HFFc6 (cell line): ENCODE measurements at regions not wholly inside any gene's neighbourhood (a gene's known extent, or its start where the extent isn't known, plus 50 kb on each side); places are given as distances from the start of the nearest gene placed in this dataset.

Experiments used
- DNase-seq: peaks from one replicate; pipeline ENCODE4 v3.0.0-alpha.2; 2018
- H3K27ac Mint-ChIP-seq: 2 replicates; pipeline ENCODE4 v1.8.0; 2020; ENCODE audit warnings: mild to moderate bottlenecking, mixed read lengths
- H3K27me3 Mint-ChIP-seq: 2 replicates; pipeline ENCODE4 v1.8.0; 2021; ENCODE audit warnings: mild to moderate bottlenecking, moderate library complexity, mixed read lengths; ENCODE audit not compliant: insufficient read depth
- H3K36me3 Mint-ChIP-seq: 2 replicates; pipeline ENCODE4 v1.8.0; 2021; ENCODE audit warnings: low read depth, mixed read lengths
- H3K4me1 Mint-ChIP-seq: 2 replicates; pipeline ENCODE4 v1.8.0; 2020; ENCODE audit warnings: low read depth, mixed read lengths
- H3K4me3 Mint-ChIP-seq: 2 replicates; pipeline ENCODE4 v1.8.0; 2020; ENCODE audit warnings: mild to moderate bottlenecking, moderate library complexity, mixed read lengths
- H3K9me3 Mint-ChIP-seq: 2 replicates; pipeline ENCODE4 v1.8.0; 2020; ENCODE audit warnings: mild to moderate bottlenecking, mixed read lengths
- TF ChIP-seq, protein P1 (sequence below): fragments of 200-600 bp; sonication (generic); IDR thresholded peaks from 2 replicates; pipeline ENCODE4 v1.5.0; 2021; ENCODE audit warnings: antibody characterized with exemption, mild to moderate bottlenecking

DNA sequence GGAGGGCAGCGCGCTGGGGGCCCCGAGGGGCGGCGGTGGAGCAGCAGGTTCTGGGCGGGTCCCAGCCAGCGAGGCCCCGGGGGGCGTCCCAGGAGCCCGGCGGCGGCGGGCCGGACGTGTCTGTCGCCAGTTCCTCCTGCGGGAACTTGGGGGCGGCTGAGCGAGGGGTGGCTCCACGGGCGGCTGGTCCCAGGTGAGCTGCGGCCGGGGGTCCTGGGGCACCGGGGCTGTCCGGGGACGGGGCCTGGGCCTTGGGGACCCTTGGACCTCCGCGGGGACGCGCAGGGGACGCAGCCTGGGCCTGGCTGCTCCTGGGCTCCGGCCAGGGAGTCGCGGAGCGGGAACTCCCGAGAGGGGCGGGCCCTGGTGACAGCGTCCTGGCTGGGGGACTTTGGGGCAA lies 54.2 kb upstream of the ZNF267 start:
- TF ChIP-seq, protein P1, sequence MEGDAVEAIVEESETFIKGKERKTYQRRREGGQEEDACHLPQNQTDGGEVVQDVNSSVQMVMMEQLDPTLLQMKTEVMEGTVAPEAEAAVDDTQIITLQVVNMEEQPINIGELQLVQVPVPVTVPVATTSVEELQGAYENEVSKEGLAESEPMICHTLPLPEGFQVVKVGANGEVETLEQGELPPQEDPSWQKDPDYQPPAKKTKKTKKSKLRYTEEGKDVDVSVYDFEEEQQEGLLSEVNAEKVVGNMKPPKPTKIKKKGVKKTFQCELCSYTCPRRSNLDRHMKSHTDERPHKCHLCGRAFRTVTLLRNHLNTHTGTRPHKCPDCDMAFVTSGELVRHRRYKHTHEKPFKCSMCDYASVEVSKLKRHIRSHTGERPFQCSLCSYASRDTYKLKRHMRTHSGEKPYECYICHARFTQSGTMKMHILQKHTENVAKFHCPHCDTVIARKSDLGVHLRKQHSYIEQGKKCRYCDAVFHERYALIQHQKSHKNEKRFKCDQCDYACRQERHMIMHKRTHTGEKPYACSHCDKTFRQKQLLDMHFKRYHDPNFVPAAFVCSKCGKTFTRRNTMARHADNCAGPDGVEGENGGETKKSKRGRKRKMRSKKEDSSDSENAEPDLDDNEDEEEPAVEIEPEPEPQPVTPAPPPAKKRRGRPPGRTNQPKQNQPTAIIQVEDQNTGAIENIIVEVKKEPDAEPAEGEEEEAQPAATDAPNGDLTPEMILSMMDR = no peak
- Mint-ChIP-seq H3K4me3 (no peak overlapping the region), H3K4me1 (no peaks in the 10 kb centered on the region), H3K9me3 (peaks cover 3% of the 10 kb centered on the region), H3K27me3 (peaks cover 1% of the 10 kb centered on the region; the same call in 1 of the 2 replicates), H3K36me3 (no peaks in the 10 kb centered on the region), H3K27ac (no peak overlapping the region)
- DNase-seq = no peak

DNA sequence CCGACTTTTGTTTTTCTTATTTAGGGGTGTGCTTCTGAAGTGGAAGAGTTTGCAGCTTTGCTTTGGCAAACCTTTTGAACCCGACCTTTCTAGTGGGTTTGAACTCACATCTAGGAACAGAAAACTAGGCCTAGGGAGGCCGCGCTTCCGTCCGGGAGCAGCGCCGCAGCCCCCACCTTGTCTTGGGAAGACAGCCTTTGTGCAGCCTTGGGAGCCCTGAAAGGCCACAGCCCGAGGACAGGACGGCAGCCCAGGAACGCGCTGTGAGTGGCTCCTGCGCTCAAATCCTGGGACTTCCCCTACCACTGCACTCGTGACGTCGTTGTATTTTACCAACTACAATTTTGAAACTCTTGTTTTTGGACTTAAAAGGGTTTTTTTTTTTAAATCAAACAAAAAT lies 53.7 kb upstream of the ZNF267 start:
- Mint-ChIP-seq H3K4me1 (no peaks in the 10 kb centered on the region), H3K9me3 (peaks cover 3% of the 10 kb centered on the region), H3K27ac (no peak overlapping the region), H3K4me3 (no peak overlapping the region), H3K27me3 (peaks cover 1% of the 10 kb centered on the region; the same call in 1 of the 2 replicates), H3K36me3 (no peaks in the 10 kb centered on the region)
- TF ChIP-seq, protein P1 = no peak
- DNase-seq = no peak
